AG09319 (cell line): ENCODE measurements at regions not wholly inside any gene's neighbourhood (a gene's known extent, or its start where the extent isn't known, plus 50 kb on each side); places are given as distances from the start of the nearest gene placed in this dataset.
"Not testable (repeated sequence)": the region's sequence is repeated elsewhere in the genome, so short reads cannot be mapped to it uniquely, and the experiment has no call there.

Source experiments
- DNase-seq: peaks from one replicate; pipeline ENCODE4 v3.0.0-alpha.2; 2010; ENCODE audit warnings: low read depth; ENCODE audit errors: extremely low read depth
- CTCF ChIP-seq: IDR thresholded peaks from 2 replicates; pipeline ENCODE4 v1.5.1; 2011; ENCODE audit warnings: low read depth, mild to moderate bottlenecking, inconsistent platforms, low read length, moderate library complexity

- no peak for DNase-seq
- no peak for TF ChIP-seq CTCF
Measured at GRCh38 chrX:42175843-42176242, 252.5 kb upstream of the CASK start.

GRCh38 chrX:42157923-42158322, 234.6 kb upstream of the CASK start:
- not testable (repeated sequence) for DNase-seq

GRCh38 chrX:42151808-42152207, 228.5 kb upstream of the CASK start:
- no peak for DNase-seq
- TF ChIP-seq CTCF = no peak

- no peak for DNase-seq
- no peak for TF ChIP-seq CTCF
Measured at GRCh38 chrX:42149765-42150164, 226.4 kb upstream of the CASK start.

GRCh38 chrX:42149281-42149680, 225.9 kb upstream of the CASK start:
- DNase-seq = no peak
- TF ChIP-seq CTCF = no peak

- no peak for TF ChIP-seq CTCF
- no peak for DNase-seq
Measured at GRCh38 chrX:42143866-42144592, 220.7 kb upstream of the CASK start.

GRCh38 chrX:42140320-42140719, 217.0 kb upstream of the CASK start:
- TF ChIP-seq CTCF = no peak
- DNase-seq = no peak

GRCh38 chrX:42135583-42136228, 212.4 kb upstream of the CASK start:
- no peak for DNase-seq
- no peak for TF ChIP-seq CTCF
